HAP-1 (cell line): ENCODE measurements at regions not wholly inside any gene's neighbourhood (a gene's known extent, or its start where the extent isn't known, plus 50 kb on each side); places are given as distances from the start of the nearest gene placed in this dataset.
A peak's percentile ranks its signal among the peaks of the same experiment; 100 is the strongest.

Experiments
- DNase-seq, 2 experiments: peaks; one replicate each; pipeline ENCODE4 v3.0.0-alpha.2; 2016 to 2020; ENCODE audit warnings: low spot score in 2 of 2
- H3K27me3 ChIP-seq: fragments of 250-450 bp; sonication (Bioruptor Pico); 2 replicates; pipeline ENCODE4 v1.5.1; 2020; ENCODE audit warnings: low read depth, mild to moderate bottlenecking, moderate library complexity
- H3K36me3 ChIP-seq: fragments of 250-450 bp; sonication (Bioruptor Pico); replicated peaks from 2 replicates; pipeline ENCODE4 v1.5.1; 2020; ENCODE audit warnings: mild to moderate bottlenecking
- H3K4me1 ChIP-seq: fragments of 250-450 bp; sonication (Bioruptor Pico); 2 replicates; pipeline ENCODE4 v1.5.1; 2020; ENCODE audit warnings: mild to moderate bottlenecking
- H3K4me3 ChIP-seq: fragments of 250-450 bp; sonication (Bioruptor Pico); 2 replicates; pipeline ENCODE4 v1.5.1; 2020; ENCODE audit warnings: mild to moderate bottlenecking, moderate library complexity
- H3K9me3 ChIP-seq: fragments of 250-450 bp; sonication (Bioruptor Pico); 2 replicates; pipeline ENCODE4 v1.5.1; 2020; ENCODE audit warnings: mild to moderate bottlenecking, moderate library complexity
- in situ Hi-C: fragments of 300-500 bp; cut with MboI; formaldehyde crosslinking; loops from 3 replicates; pipeline ENCODE4 v1.14.3; 2020; ENCODE audit warnings: low sequenced_read_pairs, inconsistent platforms, mixed read lengths

- H3K27me3 ChIP-seq, result no peaks in the 10 kb centered on the region
- no peaks in the 10 kb centered on the region for H3K36me3 ChIP-seq
- no peak for DNase-seq
- in situ Hi-C loops, result no loop called here
- peaks cover 10% of the 10 kb centered on the region for H3K4me1 ChIP-seq
- H3K9me3 ChIP-seq, result no peaks in the 10 kb centered on the region
- no peak overlapping the region for H3K4me3 ChIP-seq
Observed at GRCh38 chr12:112559784-112560183, 141.0 kb downstream of the PTPN11 start.

GRCh38 chr12:112564160-112564784, 145.5 kb downstream of the PTPN11 start:
- Histone ChIP-seq H3K36me3 (no peaks in the 10 kb centered on the region), H3K4me3 (no peak overlapping the region), H3K4me1 (no peaks in the 10 kb centered on the region), H3K9me3 (no peaks in the 10 kb centered on the region), H3K27me3 (no peaks in the 10 kb centered on the region)
- peak in 1 of 2 experiments; percentile 27 for DNase-seq
- in situ Hi-C loops, result no loop called here

GRCh38 chr12:112568641-112569040, 149.9 kb downstream of the PTPN11 start:
- in situ Hi-C loops, result no loop called here
- H3K27me3 ChIP-seq, result no peaks in the 10 kb centered on the region
- DNase-seq, result no peak

DNA sequence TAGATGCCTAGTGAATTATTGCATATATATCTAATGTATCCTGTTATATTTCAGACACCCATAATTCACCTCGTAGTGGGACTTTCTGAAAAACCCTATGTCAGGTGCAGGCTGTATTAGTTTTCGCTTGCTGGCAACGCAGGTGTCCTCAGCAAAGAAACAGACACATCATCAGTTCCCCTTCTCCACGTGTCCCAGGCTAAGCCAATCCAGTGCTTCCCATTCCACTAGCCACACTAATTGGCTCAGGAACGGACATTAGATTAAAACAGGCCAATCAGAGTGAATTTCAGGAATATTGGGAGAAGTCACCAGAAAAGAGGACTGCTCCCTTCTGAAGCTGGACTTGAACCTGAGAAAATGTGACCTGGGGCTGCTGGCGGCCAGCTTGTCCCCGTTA, 151.3 kb downstream of the PTPN11 start:
- H3K4me3 ChIP-seq, result no peak overlapping the region

More at GRCh38 chr12:112568641-112569040, 149.9 kb downstream of the PTPN11 start:
- no peak overlapping the region for H3K4me3 ChIP-seq
- no peaks in the 10 kb centered on the region for H3K36me3 ChIP-seq
- no peaks in the 10 kb centered on the region for H3K4me1 ChIP-seq
- H3K9me3 ChIP-seq, result no peaks in the 10 kb centered on the region

GRCh38 chr12:112573141-112573540, 154.4 kb downstream of the PTPN11 start:
- Histone ChIP-seq H3K27me3 (no peaks in the 10 kb centered on the region), H3K4me3 (no peak overlapping the region), H3K9me3 (no peaks in the 10 kb centered on the region), H3K36me3 (no peaks in the 10 kb centered on the region), H3K4me1 (peaks cover 12% of the 10 kb centered on the region)
- DNase-seq, result no peak
- in situ Hi-C loops, result no loop called here

More for the DNA sequence above, 151.3 kb downstream of the PTPN11 start:
- no peak for DNase-seq
- no peaks in the 10 kb centered on the region for H3K4me1 ChIP-seq
- in situ Hi-C loops, result no loop called here
- H3K9me3 ChIP-seq, result no peaks in the 10 kb centered on the region
- no peaks in the 10 kb centered on the region for H3K27me3 ChIP-seq
- H3K36me3 ChIP-seq, result no peaks in the 10 kb centered on the region

DNA sequence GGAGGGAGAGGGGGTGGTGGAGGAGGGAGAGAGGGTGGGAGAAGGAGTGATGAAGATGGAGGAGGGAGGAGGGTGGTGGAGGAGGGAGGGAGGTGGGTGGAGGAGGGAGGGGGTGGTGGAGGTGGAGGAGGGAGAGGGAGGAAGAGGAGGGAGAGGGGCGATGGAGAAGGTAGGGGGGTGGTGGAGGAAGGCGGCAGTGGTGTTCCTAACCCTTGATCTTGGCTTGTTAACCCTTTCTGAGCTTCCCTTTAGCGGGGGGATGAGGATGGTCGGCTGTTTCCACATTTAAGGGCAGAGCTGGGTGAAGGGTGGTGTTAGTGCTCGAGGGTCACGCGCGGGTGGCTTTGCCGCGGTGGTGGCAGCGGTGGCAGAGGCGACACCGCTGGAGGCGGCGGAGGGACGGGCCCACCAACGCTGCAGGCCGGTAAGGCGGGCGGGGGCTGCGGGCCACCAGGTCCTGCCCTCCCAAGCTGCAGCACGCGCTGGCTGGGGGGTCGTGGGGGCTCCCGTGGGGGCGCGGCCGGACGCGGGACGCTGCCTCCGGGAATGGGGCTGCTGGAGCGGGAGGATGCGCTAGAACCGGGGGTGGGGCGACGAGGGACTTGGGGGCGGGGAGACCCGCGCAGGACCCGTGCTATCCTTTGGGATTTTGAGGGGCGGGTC, 156.3 kb downstream of the PTPN11 start:
- no peaks in the 10 kb centered on the region for H3K9me3 ChIP-seq
- in situ Hi-C loops, result no loop called here
- no peaks in the 10 kb centered on the region for H3K36me3 ChIP-seq
- no peak overlapping the region for H3K4me3 ChIP-seq
- H3K4me1 ChIP-seq, result peaks cover 18% of the 10 kb centered on the region
- no peak for DNase-seq
- no peaks in the 10 kb centered on the region for H3K27me3 ChIP-seq

DNA sequence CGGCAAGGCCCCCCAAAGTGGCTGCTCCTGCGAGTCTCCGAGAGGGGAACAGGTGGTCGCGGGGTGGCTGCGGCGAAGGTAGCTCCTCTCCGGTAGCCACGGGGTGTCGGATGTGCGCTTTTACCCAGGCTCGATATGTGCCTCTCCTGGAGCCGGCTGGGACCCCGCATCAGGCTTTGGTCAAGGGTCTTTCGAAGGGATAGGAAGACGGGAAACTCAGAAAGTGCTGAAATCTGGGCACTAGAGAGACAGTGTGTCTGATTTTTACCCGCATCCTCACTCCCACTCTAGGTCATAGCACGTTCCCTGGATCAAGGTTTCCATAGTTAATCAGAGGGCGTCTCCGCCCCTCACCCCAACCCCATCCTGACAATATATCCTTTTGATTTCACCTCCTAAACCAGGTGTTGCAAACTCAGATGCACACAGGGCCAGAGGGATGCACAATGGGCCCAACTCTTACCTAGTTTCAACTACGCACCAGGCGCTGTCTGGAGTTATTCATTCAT, 156.9 kb downstream of the PTPN11 start:
- in situ Hi-C loops, result no loop called here

GRCh38 chr12:112577473-112578329, 159.0 kb downstream of the PTPN11 start:
- Histone ChIP-seq H3K4me1 (peaks cover 18% of the 10 kb centered on the region), H3K4me3 (no peak overlapping the region), H3K27me3 (no peaks in the 10 kb centered on the region), H3K9me3 (no peaks in the 10 kb centered on the region), H3K36me3 (no peaks in the 10 kb centered on the region)
- in situ Hi-C loops, result no loop called here
- peak; percentile 61 to 84 for DNase-seq

More for the DNA sequence above, 156.9 kb downstream of the PTPN11 start:
- no peak for DNase-seq
- Histone ChIP-seq H3K4me3 (no peak overlapping the region), H3K4me1 (peaks cover 18% of the 10 kb centered on the region), H3K27me3 (no peaks in the 10 kb centered on the region), H3K9me3 (no peaks in the 10 kb centered on the region), H3K36me3 (no peaks in the 10 kb centered on the region)

- in situ Hi-C loops, result no loop called here
- Histone ChIP-seq H3K9me3 (no peaks in the 10 kb centered on the region), H3K27me3 (no peaks in the 10 kb centered on the region), H3K4me1 (no peaks in the 10 kb centered on the region), H3K36me3 (no peaks in the 10 kb centered on the region), H3K4me3 (no peak overlapping the region)
- peak in 1 of 2 experiments; percentile 74 for DNase-seq
Observed at GRCh38 chr12:112584266-112584722, 165.5 kb downstream of the PTPN11 start.

DNA sequence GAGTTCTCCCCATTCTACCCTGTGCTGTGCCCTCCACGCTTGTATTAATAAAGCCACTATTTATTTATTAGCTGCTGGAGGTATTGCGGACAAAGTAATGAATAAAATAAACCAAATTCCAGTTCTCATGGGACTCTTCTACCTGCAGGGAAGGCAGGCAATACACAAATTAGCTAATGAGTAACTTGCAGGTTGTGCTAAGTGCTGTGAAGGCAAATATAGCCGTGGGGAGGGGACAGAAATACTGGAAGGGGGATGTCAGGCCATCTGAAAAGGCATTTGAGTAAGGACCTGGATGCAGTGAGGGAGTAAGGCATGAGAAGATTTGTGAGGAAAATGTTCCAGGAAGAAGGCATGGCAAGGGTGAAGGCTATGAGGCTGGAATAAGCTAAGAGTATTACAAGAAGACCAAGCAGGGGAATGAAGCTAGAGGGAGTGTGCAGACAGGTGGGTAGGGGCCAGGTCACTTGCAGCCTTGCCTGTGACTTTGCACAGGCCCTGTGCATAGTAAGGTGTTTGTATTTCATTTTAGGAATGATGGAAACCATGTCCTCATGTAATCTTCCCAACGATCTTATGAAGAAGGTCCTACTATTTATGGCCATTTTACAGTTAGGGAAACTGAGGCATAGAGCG, 167.5 kb downstream of the PTPN11 start:
- in situ Hi-C loops, result no loop called here
- H3K36me3 ChIP-seq, result no peaks in the 10 kb centered on the region
- H3K9me3 ChIP-seq, result no peaks in the 10 kb centered on the region
- no peak overlapping the region for H3K4me3 ChIP-seq
- no peaks in the 10 kb centered on the region for H3K27me3 ChIP-seq
- no peaks in the 10 kb centered on the region for H3K4me1 ChIP-seq
- no peak for DNase-seq

GRCh38 chr12:112589275-112589674, 170.5 kb downstream of the PTPN11 start:
- Histone ChIP-seq H3K36me3 (no peaks in the 10 kb centered on the region), H3K9me3 (no peaks in the 10 kb centered on the region), H3K27me3 (no peaks in the 10 kb centered on the region), H3K4me3 (no peak overlapping the region), H3K4me1 (no peaks in the 10 kb centered on the region)
- no peak for DNase-seq
- in situ Hi-C loops, result no loop called here

GRCh38 chr12:112590281-112590680, 171.5 kb downstream of the PTPN11 start:
- no peaks in the 10 kb centered on the region for H3K27me3 ChIP-seq
- no peaks in the 10 kb centered on the region for H3K4me1 ChIP-seq
- H3K36me3 ChIP-seq, result no peaks in the 10 kb centered on the region
- in situ Hi-C loops, result no loop called here
- no peak overlapping the region for H3K4me3 ChIP-seq
- no peak for DNase-seq
- no peaks in the 10 kb centered on the region for H3K9me3 ChIP-seq

GRCh38 chr12:112591488-112591887, 172.7 kb downstream of the PTPN11 start:
- no peaks in the 10 kb centered on the region for H3K9me3 ChIP-seq
- DNase-seq, result no peak
- no peaks in the 10 kb centered on the region for H3K27me3 ChIP-seq
- in situ Hi-C loops, result no loop called here
- peaks cover 9% of the 10 kb centered on the region for H3K4me1 ChIP-seq
- H3K36me3 ChIP-seq, result no peaks in the 10 kb centered on the region
- H3K4me3 ChIP-seq, result no peak overlapping the region
